A673 (cell line): ENCODE measurements at regions not wholly inside any gene's neighbourhood (a gene's known extent, or its start where the extent isn't known, plus 50 kb on each side); places are given as distances from the start of the nearest gene placed in this dataset.

Experiments
- BruUV-seq: library from RNA; stranded (reverse); fragments of 400-500 nt; replicated peaks from 2 replicates; lab custom pipeline; 2021; lab: Mats Ljungman, UMichigan
- CTCF ChIA-PET: fragments of 300-600 bp; sonication (Branson Sonifier 250); formaldehyde crosslinking; loops from one replicate; lab custom pipeline; 2022; ENCODE audit warnings: antibody characterized with exemption; lab: Charles Lee
- POLR2A ChIA-PET: fragments of 300-600 bp; sonication (Branson Sonifier 250); formaldehyde crosslinking; loops from one replicate; lab custom pipeline; 2022; ENCODE audit warnings: antibody characterized with exemption; ENCODE audit not compliant: low non-redundant PET; lab: Charles Lee
- DNase-seq: peaks from one replicate; pipeline ENCODE4 v3.0.0-alpha.2; 2015; ENCODE audit warnings: low spot score
- H3K27ac ChIP-seq: fragments of 200-600 bp; sonication (generic); 2 replicates; pipeline ENCODE4 v1.5.1; 2016; ENCODE audit warnings: mixed run types, low read depth, mild to moderate bottlenecking, mixed read lengths, antibody characterized with exemption, low read length; ENCODE audit not compliant: poor library complexity, severe bottlenecking
- H3K27me3 ChIP-seq: fragments of 200-600 bp; sonication (generic); replicated peaks from 2 replicates; pipeline ENCODE4 v1.6.1; 2017; ENCODE audit warnings: mixed run types, low read depth, mild to moderate bottlenecking, mixed read lengths, antibody characterized with exemption, low read length; ENCODE audit not compliant: insufficient read depth, poor library complexity
- H3K36me3 ChIP-seq: fragments of 200-600 bp; sonication (generic); 2 replicates; pipeline ENCODE4 v1.6.1; 2016; ENCODE audit warnings: mixed run types, mild to moderate bottlenecking, mixed read lengths, antibody characterized with exemption, low read length; ENCODE audit not compliant: insufficient read depth, poor library complexity, severe bottlenecking
- H3K4me1 ChIP-seq: fragments of 200-600 bp; sonication (generic); 2 replicates; pipeline ENCODE4 v1.6.1; 2017; ENCODE audit warnings: mixed run types, mild to moderate bottlenecking, mixed read lengths, antibody characterized with exemption, low read length; ENCODE audit not compliant: insufficient read depth, poor library complexity, severe bottlenecking
- H3K4me3 ChIP-seq: fragments of 200-600 bp; sonication (generic); 2 replicates; pipeline ENCODE4 v1.5.1; 2016; ENCODE audit warnings: low read depth, mixed run types, mild to moderate bottlenecking, mixed read lengths, low read length; ENCODE audit not compliant: poor library complexity, severe bottlenecking
- H3K9me3 ChIP-seq: fragments of 200-600 bp; sonication (generic); 2 replicates; pipeline ENCODE4 v1.6.1; 2016; ENCODE audit warnings: mixed run types, low read depth, mild to moderate bottlenecking, mixed read lengths, antibody characterized with exemption, low read length; ENCODE audit not compliant: poor library complexity, severe bottlenecking
- CTCF ChIP-seq: fragments of 300-800, 200-600 bp; sonication (generic); conservative IDR thresholded peaks from 2 replicates; pipeline ENCODE4 v1.5.1; 2017; ENCODE audit warnings: low read depth, mild to moderate bottlenecking, antibody characterized with exemption, low read length, moderate library complexity, mixed read lengths
- EZH2 ChIP-seq: fragments of 200-600 bp; sonication (generic); IDR thresholded peaks from 2 replicates; pipeline ENCODE4 v1.6.1; 2017; ENCODE audit warnings: borderline replicate concordance, low read depth, mild to moderate bottlenecking, mixed read lengths, antibody characterized with exemption, low read length; ENCODE audit not compliant: poor library complexity, severe bottlenecking
- intact Hi-C: fragments of 100-400 bp; cut with micrococcal nuclease; formaldehyde crosslinking; loops from one replicate; pipeline ENCODE4 v1.10.0; 2022; ENCODE audit not compliant: unreplicated experiment

GRCh38 chr13:106332621-106333020 lies 202.8 kb downstream of the EFNB2 start:
- Histone ChIP-seq H3K27ac (no peak overlapping the region), H3K4me1 (no peaks in the 10 kb centered on the region), H3K36me3 (no peaks in the 10 kb centered on the region), H3K9me3 (no peaks in the 10 kb centered on the region), H3K4me3 (no peak overlapping the region), H3K27me3 (no peaks in the 10 kb centered on the region)
- ChIA-PET CTCF (no interaction called here), POLR2A (no interaction called here)
- BruUV-seq, result no TSS peak
- intact Hi-C loops, result no loop called here
- no peak for DNase-seq
- TF ChIP-seq EZH2 (no peak), CTCF (no peak)

GRCh38 chr13:106331116-106331515 lies 204.3 kb downstream of the EFNB2 start:
- CTCF ChIA-PET, result no interaction called here

GRCh38 chr13:106329941-106330340 lies 205.5 kb downstream of the EFNB2 start:
- Histone ChIP-seq H3K27ac (no peak overlapping the region), H3K9me3 (no peaks in the 10 kb centered on the region), H3K4me1 (no peaks in the 10 kb centered on the region), H3K4me3 (no peak overlapping the region), H3K36me3 (no peaks in the 10 kb centered on the region), H3K27me3 (no peaks in the 10 kb centered on the region)
- intact Hi-C loops, result no loop called here
- ChIA-PET POLR2A (no interaction called here), CTCF (no interaction called here)
- BruUV-seq, result no TSS peak
- TF ChIP-seq CTCF (no peak), EZH2 (no peak)
- no peak for DNase-seq

More at GRCh38 chr13:106331116-106331515, 204.3 kb downstream of the EFNB2 start:
- intact Hi-C loops, result no loop called here
- no peak overlapping the region for H3K4me3 ChIP-seq
- POLR2A ChIA-PET, result no interaction called here
- no peak for DNase-seq
- no peaks in the 10 kb centered on the region for H3K4me1 ChIP-seq
- H3K27me3 ChIP-seq, result no peaks in the 10 kb centered on the region
- H3K9me3 ChIP-seq, result no peaks in the 10 kb centered on the region
- H3K36me3 ChIP-seq, result no peaks in the 10 kb centered on the region
- no TSS peak for BruUV-seq
- TF ChIP-seq CTCF (no peak), EZH2 (no peak)
- H3K27ac ChIP-seq, result no peak overlapping the region
